Endothelial cell (in vitro differentiated cells): ENCODE measurements at regions not wholly inside any gene's neighbourhood (a gene's known extent, or its start where the extent isn't known, plus 50 kb on each side); places are given as distances from the start of the nearest gene placed in this dataset.
A peak's percentile ranks its signal among the peaks of the same experiment; 100 is the strongest.

Experiments
- DNase-seq: peaks from one replicate; pipeline ENCODE4 v3.0.0; 2021; ENCODE audit warnings: low spot score
- H3K27ac Mint-ChIP-seq: one replicate; pipeline ENCODE4 v1.8.0; 2021; ENCODE audit warnings: mixed read lengths, inconsistent platforms; ENCODE audit not compliant: unreplicated experiment
- H3K27me3 Mint-ChIP-seq: one replicate; pipeline ENCODE4 v1.8.0; 2021; ENCODE audit warnings: mild to moderate bottlenecking, moderate library complexity, mixed read lengths, inconsistent platforms; ENCODE audit not compliant: unreplicated experiment
- H3K36me3 Mint-ChIP-seq: one replicate; pipeline ENCODE4 v1.8.0; 2021; ENCODE audit warnings: mild to moderate bottlenecking, low read depth, mixed read lengths, inconsistent platforms; ENCODE audit not compliant: unreplicated experiment
- H3K4me1 Mint-ChIP-seq: one replicate; pipeline ENCODE4 v1.8.0; 2021; ENCODE audit warnings: mild to moderate bottlenecking, mixed read lengths, inconsistent platforms; ENCODE audit not compliant: unreplicated experiment
- H3K4me3 Mint-ChIP-seq: one replicate; pipeline ENCODE4 v1.8.0; 2021; ENCODE audit warnings: mild to moderate bottlenecking, mixed read lengths, inconsistent platforms; ENCODE audit not compliant: unreplicated experiment
- H3K9me3 Mint-ChIP-seq: one replicate; pipeline ENCODE4 v1.8.0; 2021; ENCODE audit warnings: mixed read lengths, inconsistent platforms; ENCODE audit not compliant: unreplicated experiment
- TF ChIP-seq, protein P1 (sequence below): fragments of 200-600 bp; sonication (generic); IDR thresholded peaks from one replicate; pipeline ENCODE4 v1.5.0; 2021; ENCODE audit warnings: antibody characterized with exemption; ENCODE audit not compliant: unreplicated experiment

DNA sequence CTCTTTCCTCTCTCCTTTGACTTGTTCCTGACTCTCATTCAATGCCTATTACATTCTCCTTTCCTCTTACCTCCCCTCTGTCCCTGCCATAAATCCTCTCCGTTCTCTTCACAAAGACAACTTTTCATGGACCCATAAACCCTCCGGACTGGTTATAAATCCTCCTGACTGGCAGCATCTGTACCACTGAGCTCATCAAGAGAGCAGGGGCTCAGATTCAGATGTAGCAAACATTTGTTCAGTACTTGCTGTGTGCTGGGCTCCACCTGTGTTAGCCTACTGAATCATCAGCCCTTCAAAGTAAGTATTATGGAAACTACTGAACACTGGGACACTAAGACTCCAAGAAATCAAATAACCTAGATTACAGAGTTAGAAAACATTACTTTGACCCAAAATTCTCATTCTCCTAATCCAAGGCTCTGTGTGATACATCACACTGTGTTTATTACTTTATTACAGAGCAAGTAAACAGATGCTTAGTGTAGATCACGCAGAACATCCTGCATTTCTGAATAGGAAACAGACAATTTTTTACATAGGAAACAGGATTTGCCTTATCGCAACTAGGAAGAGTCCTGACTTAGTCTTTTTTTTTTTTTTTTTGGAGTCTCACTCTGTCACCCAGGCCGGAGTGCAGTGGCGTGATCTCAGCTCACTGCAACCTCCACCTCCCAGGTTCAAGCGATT, 108.6 kb upstream of the PDE1C start:
- Mint-ChIP-seq H3K36me3 (no peaks in the 10 kb centered on the region), H3K27ac (peak overlapping the region; percentile 93), H3K4me1 (peaks cover 25% of the 10 kb centered on the region), H3K9me3 (no peaks in the 10 kb centered on the region), H3K4me3 (no peak overlapping the region), H3K27me3 (peaks cover 7% of the 10 kb centered on the region)
- no peak for DNase-seq
- TF ChIP-seq, protein P1, sequence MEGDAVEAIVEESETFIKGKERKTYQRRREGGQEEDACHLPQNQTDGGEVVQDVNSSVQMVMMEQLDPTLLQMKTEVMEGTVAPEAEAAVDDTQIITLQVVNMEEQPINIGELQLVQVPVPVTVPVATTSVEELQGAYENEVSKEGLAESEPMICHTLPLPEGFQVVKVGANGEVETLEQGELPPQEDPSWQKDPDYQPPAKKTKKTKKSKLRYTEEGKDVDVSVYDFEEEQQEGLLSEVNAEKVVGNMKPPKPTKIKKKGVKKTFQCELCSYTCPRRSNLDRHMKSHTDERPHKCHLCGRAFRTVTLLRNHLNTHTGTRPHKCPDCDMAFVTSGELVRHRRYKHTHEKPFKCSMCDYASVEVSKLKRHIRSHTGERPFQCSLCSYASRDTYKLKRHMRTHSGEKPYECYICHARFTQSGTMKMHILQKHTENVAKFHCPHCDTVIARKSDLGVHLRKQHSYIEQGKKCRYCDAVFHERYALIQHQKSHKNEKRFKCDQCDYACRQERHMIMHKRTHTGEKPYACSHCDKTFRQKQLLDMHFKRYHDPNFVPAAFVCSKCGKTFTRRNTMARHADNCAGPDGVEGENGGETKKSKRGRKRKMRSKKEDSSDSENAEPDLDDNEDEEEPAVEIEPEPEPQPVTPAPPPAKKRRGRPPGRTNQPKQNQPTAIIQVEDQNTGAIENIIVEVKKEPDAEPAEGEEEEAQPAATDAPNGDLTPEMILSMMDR = no peak

DNA sequence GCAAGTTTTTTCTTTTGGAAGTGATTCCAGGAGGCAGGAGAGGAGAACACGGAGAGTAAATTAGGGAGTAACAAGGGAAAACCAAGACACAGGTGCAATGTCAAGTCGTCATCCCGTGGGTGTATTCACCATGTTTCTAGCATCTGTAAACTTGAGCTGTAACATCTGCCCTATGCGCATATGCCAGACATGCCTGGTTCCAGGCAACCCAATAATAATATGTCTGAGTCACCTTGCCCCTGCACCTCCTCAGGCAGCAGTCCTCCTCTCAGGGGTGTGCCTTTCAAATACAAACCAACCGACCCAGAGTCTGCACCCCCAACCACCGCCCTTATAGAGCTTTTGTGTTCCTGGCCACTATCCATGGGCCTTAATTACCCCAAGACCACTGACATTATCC, 107.0 kb upstream of the PDE1C start:
- TF ChIP-seq, protein P1 = no peak
- H3K36me3 Mint-ChIP-seq = no peaks in the 10 kb centered on the region
- DNase-seq = no peak
- no peaks in the 10 kb centered on the region for H3K9me3 Mint-ChIP-seq
- H3K4me1 Mint-ChIP-seq = peaks cover 25% of the 10 kb centered on the region
- no peak overlapping the region for H3K4me3 Mint-ChIP-seq
- no peak overlapping the region for H3K27ac Mint-ChIP-seq
- H3K27me3 Mint-ChIP-seq = peaks cover 8% of the 10 kb centered on the region

DNA sequence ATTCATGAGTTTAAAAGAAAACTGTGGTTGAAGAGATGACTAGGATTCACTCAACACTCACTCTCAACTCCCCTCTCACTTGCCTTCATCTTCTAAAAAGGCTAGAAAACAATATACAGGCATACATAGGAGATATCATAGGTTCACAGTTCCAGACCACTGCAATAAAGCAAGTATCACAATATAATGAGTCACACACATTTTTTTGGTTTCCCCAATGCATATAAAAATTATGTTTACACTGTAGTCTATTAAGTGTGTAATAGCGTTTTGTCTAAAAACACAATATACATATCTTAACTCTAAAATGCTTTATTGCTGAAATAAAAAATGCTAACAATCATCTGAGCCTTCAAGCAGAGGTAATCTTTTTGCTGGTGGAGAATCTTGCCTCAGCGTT, 104.9 kb upstream of the PDE1C start:
- Mint-ChIP-seq H3K4me1 (peaks cover 16% of the 10 kb centered on the region), H3K36me3 (no peaks in the 10 kb centered on the region), H3K27ac (no peak overlapping the region), H3K9me3 (no peaks in the 10 kb centered on the region), H3K4me3 (no peak overlapping the region), H3K27me3 (peaks cover 8% of the 10 kb centered on the region)
- TF ChIP-seq, protein P1 = no peak
- DNase-seq = no peak

DNA sequence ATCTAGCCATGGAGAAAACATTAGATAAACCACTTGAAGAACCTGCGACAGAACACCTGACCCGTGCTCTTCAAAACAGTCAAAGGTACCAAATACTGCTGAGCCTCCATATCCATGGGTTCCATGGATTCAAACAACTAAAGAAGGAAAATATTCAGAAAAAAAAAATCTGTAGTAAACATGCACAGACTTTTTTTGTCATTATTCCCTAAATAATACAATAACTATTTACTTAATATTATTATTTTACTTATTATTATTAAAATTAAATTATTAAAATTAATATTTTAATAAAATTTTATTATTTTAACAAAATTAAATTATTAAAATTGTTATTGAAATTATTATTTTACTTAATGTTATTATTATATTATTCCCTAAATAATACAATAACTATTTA, 101.0 kb upstream of the PDE1C start:
- H3K27me3 Mint-ChIP-seq = peaks cover 1% of the 10 kb centered on the region

DNA sequence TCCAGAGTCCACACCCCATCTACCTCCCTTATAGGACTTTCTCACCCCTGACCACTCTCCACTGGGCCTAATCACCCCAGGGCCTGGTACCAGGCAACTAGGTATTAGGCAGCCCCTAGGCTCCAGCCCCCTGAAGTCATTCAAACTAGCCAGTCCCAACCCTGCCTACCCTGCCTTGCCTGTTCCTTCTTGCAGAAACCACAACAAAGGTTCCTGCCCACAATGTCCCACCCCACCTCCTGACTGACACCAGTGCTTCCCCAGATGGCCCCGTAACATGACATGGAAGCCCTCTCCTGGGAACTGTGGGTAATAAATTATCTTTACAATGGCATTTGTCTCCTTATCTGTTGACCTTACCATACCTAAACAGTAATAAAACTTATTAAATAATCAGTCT, 100.6 kb upstream of the PDE1C start:
- H3K27me3 Mint-ChIP-seq = peaks cover 1% of the 10 kb centered on the region
- DNase-seq = no peak
- H3K4me1 Mint-ChIP-seq = no peaks in the 10 kb centered on the region
- no peak overlapping the region for H3K4me3 Mint-ChIP-seq
- TF ChIP-seq, protein P1 = no peak
- H3K27ac Mint-ChIP-seq = no peak overlapping the region
- H3K9me3 Mint-ChIP-seq = no peaks in the 10 kb centered on the region
- H3K36me3 Mint-ChIP-seq = no peaks in the 10 kb centered on the region

More for the DNA sequence above, 101.0 kb upstream of the PDE1C start:
- no peaks in the 10 kb centered on the region for H3K9me3 Mint-ChIP-seq
- H3K27ac Mint-ChIP-seq = no peak overlapping the region
- H3K4me1 Mint-ChIP-seq = no peaks in the 10 kb centered on the region
- H3K4me3 Mint-ChIP-seq = no peak overlapping the region
- TF ChIP-seq, protein P1 = no peak
- DNase-seq = no peak
- H3K36me3 Mint-ChIP-seq = no peaks in the 10 kb centered on the region
